HEK293T (cell line): ENCODE measurements at regions not wholly inside any gene's neighbourhood (a gene's known extent, or its start where the extent isn't known, plus 50 kb on each side); places are given as distances from the start of the nearest gene placed in this dataset.

Source experiments
- CTCF ChIA-PET: fragments of 350-600 bp; formaldehyde crosslinking; extraction: SDS; loops from one replicate; lab custom pipeline; 2021; ENCODE audit warnings: antibody characterized with exemption, inconsistent platforms; lab: Yijun Ruan, JAX
- POLR2A ChIA-PET: fragments of 350-600 bp; formaldehyde crosslinking; extraction: SDS; loops from one replicate; lab custom pipeline; 2020; ENCODE audit warnings: antibody characterized with exemption, inconsistent platforms; lab: Yijun Ruan, JAX
- DNase-seq: peaks from one replicate; pipeline ENCODE4 v3.0.0; 2012; ENCODE audit warnings: mixed read lengths; ENCODE audit errors: extremely low spot score
- ARNT ChIP-seq: fragments of 450-650 bp; IDR thresholded peaks from 2 replicates; pipeline ENCODE4 v1.6.1; 2017; ENCODE audit warnings: mild to moderate bottlenecking
- BHLHE40 ChIP-seq: fragments of 450-650 bp; IDR thresholded peaks from 2 replicates; pipeline ENCODE4 v1.6.1; 2016; ENCODE audit warnings: mild to moderate bottlenecking, moderate library complexity, borderline replicate concordance
- CTBP1 ChIP-seq: fragments of 450-650 bp; IDR thresholded peaks from 2 replicates; pipeline ENCODE4 v1.6.1; 2016; ENCODE audit warnings: borderline replicate concordance
- ELF4 ChIP-seq: fragments of 450-650 bp; IDR thresholded peaks from 2 replicates; pipeline ENCODE4 v1.6.1; 2017; ENCODE audit warnings: antibody characterized with exemption
- FOXA1 ChIP-seq: fragments of 450-650 bp; IDR thresholded peaks from 2 replicates; pipeline ENCODE4 v1.6.1; 2016; ENCODE audit warnings: mild to moderate bottlenecking
- FOXK2 ChIP-seq: fragments of 450-650 bp; IDR thresholded peaks from 2 replicates; pipeline ENCODE4 v1.6.1; 2016; ENCODE audit warnings: mild to moderate bottlenecking
- FOXM1 ChIP-seq: fragments of 450-650 bp; IDR thresholded peaks from 2 replicates; pipeline ENCODE4 v1.6.1; 2017; ENCODE audit warnings: mild to moderate bottlenecking, borderline replicate concordance
- HDGF ChIP-seq: fragments of 450-650 bp; IDR thresholded peaks from 2 replicates; pipeline ENCODE4 v1.6.1; 2017; ENCODE audit warnings: antibody characterized with exemption, borderline replicate concordance
- L3MBTL2 ChIP-seq: fragments of 450-650 bp; conservative IDR thresholded peaks from 2 replicates; pipeline ENCODE4 v1.6.1; 2016; ENCODE audit warnings: mild to moderate bottlenecking
- LEF1 ChIP-seq: fragments of 450-650 bp; IDR thresholded peaks from 2 replicates; pipeline ENCODE4 v1.6.1; 2017; ENCODE audit warnings: mild to moderate bottlenecking, borderline replicate concordance
- NFRKB ChIP-seq: fragments of 450-650 bp; IDR thresholded peaks from 2 replicates; pipeline ENCODE4 v1.6.1; 2016; ENCODE audit warnings: mild to moderate bottlenecking, moderate library complexity
- SP1 ChIP-seq: fragments of 450-650 bp; IDR thresholded peaks from 2 replicates; pipeline ENCODE4 v1.6.1; 2017
- SUZ12 ChIP-seq: fragments of 450-650 bp; IDR thresholded peaks from 2 replicates; pipeline ENCODE4 v1.6.1; 2016; ENCODE audit warnings: mild to moderate bottlenecking
- TARDBP ChIP-seq: fragments of 450-650 bp; IDR thresholded peaks from 2 replicates; pipeline ENCODE4 v1.6.1; 2016
- ZNF384 ChIP-seq: fragments of 450-650 bp; IDR thresholded peaks from 2 replicates; pipeline ENCODE4 v1.6.1; 2016
- TF ChIP-seq, protein P1 (sequence below): fragments of 450-650 bp; IDR thresholded peaks from 2 replicates; pipeline ENCODE4 v1.6.1; 2016

DNA sequence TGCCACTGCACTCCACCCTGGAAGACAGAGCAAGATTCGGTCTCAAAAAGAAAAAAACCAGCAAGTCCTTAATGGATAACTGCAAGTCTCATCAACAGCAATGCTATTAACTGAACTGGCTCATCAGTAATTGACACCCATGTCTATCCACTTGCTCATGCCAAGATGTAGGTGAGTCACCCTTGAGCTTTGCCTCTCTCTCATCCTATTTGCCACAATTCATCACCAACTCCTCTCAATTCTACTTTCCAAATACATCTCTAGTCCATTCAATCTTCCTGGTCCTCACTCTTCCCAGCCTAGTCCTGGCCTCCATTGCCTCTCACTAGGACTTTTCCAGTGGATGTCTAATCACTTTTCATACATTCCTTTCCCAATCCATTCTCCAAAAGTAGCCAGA lies 103.7 kb upstream of the PRMT6 start:
- TF ChIP-seq LEF1 (no peak), TARDBP (no peak), FOXK2 (no peak), ZNF384 (no peak), ELF4 (no peak), HDGF (no peak), ARNT (no peak), SUZ12 (no peak), SP1 (no peak), NFRKB (no peak)
- TF ChIP-seq, protein P1, sequence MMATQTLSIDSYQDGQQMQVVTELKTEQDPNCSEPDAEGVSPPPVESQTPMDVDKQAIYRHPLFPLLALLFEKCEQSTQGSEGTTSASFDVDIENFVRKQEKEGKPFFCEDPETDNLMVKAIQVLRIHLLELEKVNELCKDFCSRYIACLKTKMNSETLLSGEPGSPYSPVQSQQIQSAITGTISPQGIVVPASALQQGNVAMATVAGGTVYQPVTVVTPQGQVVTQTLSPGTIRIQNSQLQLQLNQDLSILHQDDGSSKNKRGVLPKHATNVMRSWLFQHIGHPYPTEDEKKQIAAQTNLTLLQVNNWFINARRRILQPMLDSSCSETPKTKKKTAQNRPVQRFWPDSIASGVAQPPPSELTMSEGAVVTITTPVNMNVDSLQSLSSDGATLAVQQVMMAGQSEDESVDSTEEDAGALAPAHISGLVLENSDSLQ = no peak
- POLR2A ChIA-PET = no interaction called here
- CTCF ChIA-PET = no interaction called here
- DNase-seq = no peak

DNA sequence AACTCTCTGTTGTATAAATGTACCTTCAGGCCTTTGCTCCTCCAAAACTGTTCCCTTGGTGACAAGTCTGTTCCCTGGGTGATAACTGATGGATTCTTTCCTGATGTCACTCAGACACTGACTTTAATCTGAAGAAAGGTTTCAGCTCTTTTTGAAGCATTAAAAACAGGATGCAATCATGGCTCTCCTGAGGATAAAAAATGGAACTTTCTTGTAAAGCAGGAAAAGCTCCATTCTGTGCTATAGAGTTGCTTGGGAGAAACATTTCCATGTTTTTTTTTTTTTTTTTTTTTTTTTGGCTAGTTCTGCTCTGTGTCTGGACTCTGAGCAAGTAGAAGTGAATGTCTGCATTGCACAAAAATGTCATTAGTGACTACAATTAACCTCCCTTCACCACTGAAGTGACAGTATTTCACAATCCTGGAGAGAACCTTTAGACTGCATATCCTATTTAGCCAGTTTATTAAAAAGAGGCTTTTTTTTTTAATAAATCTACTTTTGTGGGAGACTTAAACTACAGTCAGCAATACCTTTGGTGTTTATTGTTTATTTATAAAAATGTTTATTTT lies 101.7 kb upstream of the PRMT6 start:
- POLR2A ChIA-PET = no interaction called here
- CTCF ChIA-PET = no interaction called here
- no peak for DNase-seq
- TF ChIP-seq ARNT (no peak), CTBP1 (no peak), FOXA1 (no peak), TARDBP (no peak), ZNF384 (no peak), L3MBTL2 (no peak), SP1 (no peak)
- TF ChIP-seq, protein P1 = no peak

DNA sequence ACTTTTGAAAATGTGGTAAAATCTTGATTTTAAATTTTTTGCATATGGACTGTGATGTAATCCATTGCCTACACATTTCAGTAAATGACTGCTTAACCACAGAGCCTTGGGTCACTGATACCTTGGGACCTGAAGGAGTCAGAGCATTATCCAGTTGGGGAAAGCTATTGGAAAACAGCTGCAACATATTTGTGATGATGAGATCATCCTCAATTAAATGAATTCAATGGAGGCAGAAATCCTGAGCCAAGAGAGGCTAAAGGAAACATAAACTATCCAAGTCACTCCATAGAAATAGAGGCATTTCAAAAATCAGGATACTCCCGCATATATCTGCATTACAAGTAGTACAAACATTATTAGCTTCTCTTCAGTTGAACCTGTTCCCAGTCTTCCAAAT lies 99.8 kb upstream of the PRMT6 start:
- POLR2A ChIA-PET = no interaction called here
- TF ChIP-seq TARDBP (no peak), NFRKB (no peak)
- TF ChIP-seq, protein P1 = no peak
- no peak for DNase-seq
- CTCF ChIA-PET = no interaction called here

DNA sequence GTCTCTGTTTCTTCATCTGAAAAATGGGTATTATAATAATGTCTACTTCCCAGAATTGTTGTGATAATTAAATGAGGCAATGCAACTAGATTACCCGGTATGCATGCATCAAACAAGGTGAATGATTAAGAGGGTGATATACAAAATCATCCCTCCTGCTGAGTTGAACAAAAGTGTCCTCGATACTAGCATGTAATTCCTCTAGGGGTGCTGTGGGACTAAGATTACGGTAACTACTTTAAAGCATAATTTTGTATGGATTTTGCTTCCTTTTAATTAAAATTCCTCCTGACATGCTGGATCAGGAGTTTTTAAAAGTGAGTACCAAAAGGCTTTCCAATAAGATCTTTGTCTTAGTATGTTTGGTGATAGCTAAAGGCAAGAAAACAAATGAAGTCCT lies 98.7 kb upstream of the PRMT6 start:
- TF ChIP-seq LEF1 (no peak), HDGF (no peak), FOXK2 (no peak), BHLHE40 (no peak), ARNT (no peak), FOXM1 (no peak), FOXA1 (no peak), L3MBTL2 (no peak), TARDBP (no peak), SUZ12 (no peak), CTBP1 (no peak), SP1 (no peak), ELF4 (no peak), ZNF384 (no peak)
- TF ChIP-seq, protein P1 = no peak
- POLR2A ChIA-PET = no interaction called here
- CTCF ChIA-PET = no interaction called here
- DNase-seq = no peak

DNA sequence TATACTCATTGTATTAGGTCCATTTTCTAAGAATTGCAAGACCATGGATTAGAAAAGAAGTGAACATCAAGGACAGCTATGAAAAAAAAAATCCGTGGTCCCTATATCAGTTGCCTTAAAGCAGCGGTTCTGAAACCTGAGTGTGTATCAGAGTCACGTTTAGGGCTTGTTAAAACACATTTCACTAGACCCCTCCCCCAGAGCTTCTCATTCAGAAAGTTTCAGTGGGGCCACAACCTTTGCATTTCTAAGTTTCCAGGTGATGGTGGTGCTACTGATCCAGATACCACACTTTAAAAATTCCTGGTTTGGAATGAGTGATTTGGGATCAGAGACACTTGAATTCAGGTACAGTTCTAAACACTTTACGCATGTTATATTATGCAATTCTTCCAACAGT lies 96.1 kb upstream of the PRMT6 start:
- POLR2A ChIA-PET = no interaction called here
- CTCF ChIA-PET = no interaction called here

DNA sequence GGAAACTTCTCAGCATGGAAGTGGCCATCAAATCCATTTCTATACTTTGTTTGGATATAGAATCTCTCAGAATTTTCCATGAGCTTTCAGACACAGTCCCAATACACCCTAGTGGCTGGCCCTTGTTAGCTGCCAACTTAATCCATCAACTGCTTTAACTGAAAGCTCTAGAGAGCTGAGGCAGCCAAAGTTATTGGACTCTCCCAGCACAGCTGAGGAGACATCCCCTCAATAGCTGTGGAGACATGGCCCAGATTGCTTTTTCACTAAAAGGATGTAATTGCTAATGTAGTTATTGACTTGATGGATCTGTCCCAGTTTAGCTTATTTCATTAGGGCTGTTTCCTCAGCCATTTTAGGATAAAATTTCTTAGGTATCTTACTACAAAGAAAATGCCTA lies 94.8 kb upstream of the PRMT6 start:
- POLR2A ChIA-PET = no interaction called here
- TF ChIP-seq TARDBP = no peak
- TF ChIP-seq ZNF384 = no peak
- TF ChIP-seq NFRKB = no peak
- no peak for TF ChIP-seq SP1
- TF ChIP-seq FOXA1 = no peak
- no peak for TF ChIP-seq CTBP1
- TF ChIP-seq, protein P1 = no peak
- no peak for TF ChIP-seq L3MBTL2
- TF ChIP-seq ARNT = no peak
- TF ChIP-seq LEF1 = no peak
- TF ChIP-seq BHLHE40 = no peak
- TF ChIP-seq ELF4 = no peak
- no peak for TF ChIP-seq SUZ12
- TF ChIP-seq FOXM1 = no peak
- TF ChIP-seq HDGF = no peak
- TF ChIP-seq FOXK2 = no peak
- CTCF ChIA-PET = interaction anchor here (1.0 kb wide), 1 partner anchor 12 kb away, joined by 3 read pairs; no protein-coding TSS in a partner anchor
- DNase-seq = no peak

More for the DNA sequence above, 96.1 kb upstream of the PRMT6 start:
- TF ChIP-seq FOXA1 = no peak
- no peak for TF ChIP-seq L3MBTL2
- no peak for DNase-seq
